Amniotic epithelial cell (primary cell): ENCODE measurements at regions not wholly inside any gene's neighbourhood (a gene's known extent, or its start where the extent isn't known, plus 50 kb on each side); places are given as distances from the start of the nearest gene placed in this dataset.

Experiments
- DNase-seq: peaks from one replicate; pipeline ENCODE4 v3.0.0-alpha.2; 2010; ENCODE audit warnings: low read depth

GRCh38 chr12:76707772-76708171 is 56.1 kb upstream of the ZDHHC17 start:
- no peak for DNase-seq

- no peak for DNase-seq
These were observed 55.6 kb upstream of the ZDHHC17 start for GRCh38 chr12:76708296-76708695.

- no peak for DNase-seq
These were observed 52.7 kb upstream of the ZDHHC17 start for GRCh38 chr12:76711241-76711640.

GRCh38 chr12:76713130-76713529 is 50.8 kb upstream of the ZDHHC17 start:
- DNase-seq, result no peak

GRCh38 chr12:76713986-76714385 is 49.9 kb upstream of the ZDHHC17 start:
- peak; percentile 73 for DNase-seq
